Gastrocnemius medialis (tissue), 4 donors: ENCODE measurements at regions not wholly inside any gene's neighbourhood (a gene's known extent, or its start where the extent isn't known, plus 50 kb on each side); places are given as distances from the start of the nearest gene placed in this dataset.

Experiments
- POLR2A ChIP-seq, 2 donors: fragments of 450-650 bp; IDR thresholded peaks; one replicate each; pipeline ENCODE4 v1.6.1; 2017; ENCODE audit warnings: antibody characterized with exemption in 2 of 2, mild to moderate bottlenecking in 2 of 2, moderate library complexity in 2 of 2
- TF ChIP-seq, protein P1 (sequence below), 5 experiments: fragments of 450-650 bp in 3 of 5; fragments of 200-600 bp in 2 of 5; sonication (generic) in 2 of 5; IDR thresholded peaks in 4 of 5; conservative IDR thresholded peaks in 1 of 5; 1 replicate in 4 of 5; 2 replicates in 1 of 5; pipeline ENCODE4 v1.5.1; 2016 to 2019; ENCODE audit warnings: antibody characterized with exemption in 5 of 5, mild to moderate bottlenecking in 3 of 5, moderate library complexity in 3 of 5

DNA sequence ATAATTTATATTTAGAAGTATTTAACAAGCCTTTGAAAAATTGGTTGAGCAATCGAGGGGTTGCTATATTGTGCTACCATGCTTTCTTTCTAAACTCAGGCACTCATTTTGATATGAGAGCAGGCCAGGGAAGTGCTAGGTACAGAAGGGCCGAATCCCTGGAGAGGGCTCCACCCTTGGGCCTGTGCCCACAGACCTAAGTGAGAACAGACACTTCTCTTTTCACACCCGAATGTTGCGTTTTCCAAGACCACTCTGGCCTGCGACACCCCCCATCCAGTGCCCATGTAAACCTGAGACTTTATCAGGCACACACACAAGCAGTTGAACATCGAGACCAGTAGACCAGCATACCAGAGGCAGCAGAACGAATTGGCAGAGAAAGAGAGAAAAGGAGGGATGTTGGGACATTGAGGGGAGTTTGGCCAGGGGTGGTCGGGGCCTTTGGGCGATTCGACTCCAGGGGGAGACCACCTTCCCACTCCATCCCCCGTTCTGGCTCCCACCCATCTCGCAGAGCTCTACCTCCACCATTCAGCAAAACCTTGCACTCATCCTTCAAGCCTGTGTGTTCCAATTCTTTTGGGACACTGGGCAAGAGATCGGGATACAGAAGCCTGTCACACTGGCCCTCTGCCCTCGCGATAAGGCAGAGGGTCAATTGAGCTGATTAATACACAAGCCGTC is 134.8 kb downstream of the FBXO4 start:
- TF ChIP-seq, protein P1, sequence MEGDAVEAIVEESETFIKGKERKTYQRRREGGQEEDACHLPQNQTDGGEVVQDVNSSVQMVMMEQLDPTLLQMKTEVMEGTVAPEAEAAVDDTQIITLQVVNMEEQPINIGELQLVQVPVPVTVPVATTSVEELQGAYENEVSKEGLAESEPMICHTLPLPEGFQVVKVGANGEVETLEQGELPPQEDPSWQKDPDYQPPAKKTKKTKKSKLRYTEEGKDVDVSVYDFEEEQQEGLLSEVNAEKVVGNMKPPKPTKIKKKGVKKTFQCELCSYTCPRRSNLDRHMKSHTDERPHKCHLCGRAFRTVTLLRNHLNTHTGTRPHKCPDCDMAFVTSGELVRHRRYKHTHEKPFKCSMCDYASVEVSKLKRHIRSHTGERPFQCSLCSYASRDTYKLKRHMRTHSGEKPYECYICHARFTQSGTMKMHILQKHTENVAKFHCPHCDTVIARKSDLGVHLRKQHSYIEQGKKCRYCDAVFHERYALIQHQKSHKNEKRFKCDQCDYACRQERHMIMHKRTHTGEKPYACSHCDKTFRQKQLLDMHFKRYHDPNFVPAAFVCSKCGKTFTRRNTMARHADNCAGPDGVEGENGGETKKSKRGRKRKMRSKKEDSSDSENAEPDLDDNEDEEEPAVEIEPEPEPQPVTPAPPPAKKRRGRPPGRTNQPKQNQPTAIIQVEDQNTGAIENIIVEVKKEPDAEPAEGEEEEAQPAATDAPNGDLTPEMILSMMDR (IDR thresholded peaks at IDR 0.05 in 4 of 5, conservative IDR thresholded peaks at IDR 0.05 in 1 of 5), result no peak
- no peak for TF ChIP-seq POLR2A (IDR thresholded peaks at IDR 0.05)
